Cardiac fibroblast (primary cell): ENCODE measurements at regions not wholly inside any gene's neighbourhood (a gene's known extent, or its start where the extent isn't known, plus 50 kb on each side); places are given as distances from the start of the nearest gene placed in this dataset.

ENCODE experiments used
- DNase-seq, 2 donors: peaks; one replicate each; pipeline versions ENCODE4 v3.0.0 to v3.0.0-alpha.2; 2010; ENCODE audit warnings: low read depth in 2 of 2
- H3K4me3 ChIP-seq, 2 donors: replicated peaks in 1 of 2; 1 replicate in 1 of 2; 2 replicates in 1 of 2; pipeline ENCODE4 v1.5.1; 2011; ENCODE audit warnings: low read depth in 2 of 2, low read length in 2 of 2, mild to moderate bottlenecking in 2 of 2, moderate library complexity in 1 of 2
- CTCF ChIP-seq: IDR thresholded peaks from one replicate; pipeline ENCODE4 v1.5.1; 2011; ENCODE audit warnings: low read depth, mild to moderate bottlenecking, low read length, inconsistent platforms

DNA sequence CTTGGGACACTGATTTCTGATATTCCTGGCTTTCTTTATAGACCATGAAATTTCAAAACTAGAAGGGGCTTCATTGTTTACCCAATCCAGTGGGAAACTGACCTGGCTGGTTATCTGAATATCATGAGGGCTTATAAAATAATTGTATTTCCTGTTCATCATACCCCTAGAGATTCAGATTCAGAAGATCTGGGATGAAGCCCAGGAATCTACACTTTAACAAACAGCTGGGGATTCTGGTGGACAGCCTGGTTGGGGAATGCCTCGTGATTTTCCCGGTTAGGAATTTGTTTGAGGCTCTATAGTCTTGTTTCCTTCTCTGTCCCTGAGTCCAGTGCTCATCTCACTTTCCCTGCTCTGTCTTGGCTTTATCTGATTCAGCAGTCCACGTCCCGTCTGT is 110.3 kb downstream of the ADRA2A start:
- no peak for TF ChIP-seq CTCF
- DNase-seq = no peak
- no peak overlapping the region for H3K4me3 ChIP-seq

DNA sequence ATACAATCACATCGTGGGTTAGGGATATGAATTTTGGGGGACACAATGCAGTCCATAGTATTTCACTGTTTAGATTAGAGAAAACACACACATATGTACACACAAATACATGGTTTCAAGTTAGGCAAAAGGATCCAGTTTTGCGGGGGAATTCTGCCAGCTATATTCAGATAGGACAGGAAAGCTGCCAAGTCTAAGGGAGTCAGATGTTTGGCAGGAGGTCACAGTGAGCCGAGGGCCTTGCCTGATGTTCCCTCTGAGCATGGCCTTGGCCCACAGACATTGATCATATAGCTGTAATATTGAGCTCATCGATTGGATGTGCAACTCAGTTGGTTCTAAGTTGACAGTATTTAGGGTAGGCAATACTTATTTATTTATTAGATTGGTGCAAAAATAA is 122.8 kb downstream of the ADRA2A start:
- H3K4me3 ChIP-seq = no peak overlapping the region
- no peak for DNase-seq
- no peak for TF ChIP-seq CTCF

DNA sequence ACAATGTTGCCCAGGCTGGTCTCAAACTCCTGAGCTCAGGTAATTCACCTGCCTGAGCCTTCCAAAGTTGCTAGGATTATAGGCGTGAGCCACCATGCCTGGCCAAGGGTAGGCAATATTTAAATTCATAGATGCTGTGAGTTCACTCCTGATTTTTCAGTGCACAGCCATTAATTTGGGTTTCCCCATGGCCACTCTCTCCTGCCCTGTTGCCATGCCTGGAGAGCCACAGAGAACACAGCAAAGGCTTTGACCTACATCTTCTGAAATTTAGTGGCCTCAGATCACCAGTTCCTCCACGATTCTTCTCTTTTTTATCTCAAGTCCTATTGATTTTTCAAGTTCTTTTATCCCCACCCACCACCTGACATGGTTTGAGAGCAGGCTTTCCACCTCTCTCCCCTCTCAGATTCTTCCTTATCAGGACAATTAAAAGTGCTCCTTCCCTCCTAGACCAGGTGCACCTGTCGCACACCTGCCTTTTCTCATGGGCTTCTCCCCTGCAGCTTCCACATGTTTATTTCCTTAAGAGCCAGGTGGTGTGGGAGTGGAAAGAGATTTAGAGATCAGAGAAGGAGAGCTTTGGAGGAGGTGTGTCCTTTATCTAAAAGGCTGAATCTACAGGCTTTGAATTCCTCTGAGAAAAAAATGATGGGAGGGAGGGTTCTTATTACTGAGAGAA is 123.8 kb downstream of the ADRA2A start:
- no peak for DNase-seq
- no peak for TF ChIP-seq CTCF
- no peak overlapping the region for H3K4me3 ChIP-seq

DNA sequence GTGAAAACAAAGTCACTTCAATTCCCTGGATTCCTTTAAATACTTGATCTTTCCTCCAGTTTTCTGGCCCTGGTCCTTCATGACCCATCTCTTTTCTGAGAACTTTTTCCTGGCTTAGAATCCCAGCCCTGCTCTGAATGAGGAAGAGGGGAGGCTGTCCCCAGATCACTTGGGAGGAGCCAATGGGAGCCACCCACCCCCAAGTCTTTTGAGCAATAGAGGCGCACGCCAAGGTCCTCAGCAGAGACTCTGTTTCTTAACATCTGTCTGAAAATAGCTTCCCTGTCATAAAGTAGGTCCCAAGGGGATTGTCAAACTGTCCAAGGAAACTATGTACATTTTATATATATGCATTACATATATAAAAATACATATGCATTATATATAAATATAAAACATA is 126.8 kb downstream of the ADRA2A start:
- DNase-seq = no peak
- TF ChIP-seq CTCF = no peak
- H3K4me3 ChIP-seq = no peak overlapping the region

DNA sequence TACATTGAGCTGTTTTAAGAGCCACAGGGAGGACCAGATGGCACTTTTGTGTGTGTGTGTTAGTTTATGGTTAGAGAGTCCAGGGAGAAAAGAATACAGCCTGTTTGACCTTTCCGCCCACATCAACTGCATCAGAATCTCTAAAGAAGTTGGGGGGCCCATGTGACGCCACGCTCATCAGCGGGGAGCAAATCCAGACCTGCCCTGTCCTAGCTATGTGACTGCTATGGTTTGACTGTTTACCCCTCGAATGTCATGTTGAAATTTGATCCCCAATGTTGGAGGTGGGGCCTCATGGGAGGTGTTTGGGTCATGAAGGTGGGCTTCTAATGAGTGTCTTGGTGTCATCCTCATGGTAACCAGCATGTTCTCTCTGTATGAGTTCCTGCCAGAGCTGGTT is 128.0 kb downstream of the ADRA2A start:
- no peak for TF ChIP-seq CTCF
- H3K4me3 ChIP-seq = no peak overlapping the region
- DNase-seq = no peak

DNA sequence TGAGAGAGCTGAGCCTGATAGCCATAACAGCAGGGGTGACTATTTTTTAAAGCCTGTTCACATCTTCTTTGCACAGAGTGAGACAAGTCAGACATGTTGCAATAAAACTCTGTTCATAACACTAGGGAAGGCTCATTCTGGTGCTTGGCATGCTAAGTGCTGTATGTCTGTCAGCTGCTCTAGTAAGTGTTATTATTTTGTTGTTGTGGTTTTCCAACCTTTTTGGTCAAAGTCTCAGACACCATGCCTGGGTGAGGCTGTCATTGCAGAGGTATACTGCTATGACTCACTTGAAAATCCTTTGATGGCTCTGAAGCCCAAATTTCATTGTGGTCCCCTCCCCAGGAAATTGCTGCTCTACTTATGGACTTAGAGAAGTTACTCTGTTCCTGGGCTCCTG is 129.7 kb downstream of the ADRA2A start:
- no peak for DNase-seq
- TF ChIP-seq CTCF = no peak
- no peak overlapping the region for H3K4me3 ChIP-seq

DNA sequence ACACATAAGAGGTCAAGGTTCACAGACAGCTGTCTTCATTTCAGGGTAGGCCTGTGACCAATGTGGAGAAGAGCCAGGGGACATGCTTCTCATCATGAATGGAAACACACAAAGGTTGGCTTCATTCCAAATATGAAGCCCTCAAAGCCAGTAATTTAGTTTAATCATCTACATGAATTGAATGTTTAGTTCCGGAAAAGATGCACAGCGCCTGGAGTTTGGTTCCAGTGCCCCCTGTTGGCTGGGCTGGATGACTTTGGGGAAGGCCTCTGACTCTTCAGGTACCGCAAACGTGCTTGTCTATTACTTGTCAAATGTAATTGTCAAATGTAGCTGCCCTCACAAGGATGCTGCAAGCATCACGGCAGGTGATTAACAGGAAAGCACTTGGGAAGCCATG is 130.7 kb downstream of the ADRA2A start:
- TF ChIP-seq CTCF = no peak
- H3K4me3 ChIP-seq = no peak overlapping the region
- DNase-seq = no peak
